ENCODE measurements at regions not wholly inside any gene's neighbourhood (a gene's known extent, or its start where the extent isn't known, plus 50 kb on each side); places are given as distances from the start of the nearest gene placed in this dataset.

DNA sequence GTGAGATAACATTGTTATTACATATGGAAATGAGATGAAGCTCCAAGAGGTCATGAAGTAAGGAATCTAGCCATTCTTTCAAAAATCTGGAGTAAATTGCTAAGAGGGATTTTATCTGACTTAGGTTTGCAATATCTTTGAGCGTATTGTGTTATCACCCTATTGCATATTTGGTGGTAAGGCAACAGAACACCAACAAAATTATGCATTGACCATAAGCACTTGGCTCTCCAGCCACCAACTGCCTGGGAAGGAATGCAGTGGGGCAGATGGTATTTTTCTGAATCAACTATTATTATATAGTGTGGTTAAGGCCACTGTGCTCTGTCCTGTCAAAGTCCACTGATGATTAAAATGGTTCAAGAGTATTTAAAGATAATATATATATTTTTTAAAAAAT, 287.9 kb upstream of the SEMA6D start:
- H3K4me1 ChIP-seq (ENCODE audit: low read depth), result no peaks in the 10 kb centered on the region
- no peaks in the 10 kb centered on the region for H3K36me3 ChIP-seq (ENCODE audit: low read depth)
- no peak for DNase-seq
- H3K9me3 ChIP-seq, result no peaks in the 10 kb centered on the region
- intact Hi-C loops (cut with DNase I, micrococcal nuclease), result no loop called here
- ATAC-seq, result no peak
- no peak overlapping the region for H3K4me3 ChIP-seq
- TF ChIP-seq, protein P1, sequence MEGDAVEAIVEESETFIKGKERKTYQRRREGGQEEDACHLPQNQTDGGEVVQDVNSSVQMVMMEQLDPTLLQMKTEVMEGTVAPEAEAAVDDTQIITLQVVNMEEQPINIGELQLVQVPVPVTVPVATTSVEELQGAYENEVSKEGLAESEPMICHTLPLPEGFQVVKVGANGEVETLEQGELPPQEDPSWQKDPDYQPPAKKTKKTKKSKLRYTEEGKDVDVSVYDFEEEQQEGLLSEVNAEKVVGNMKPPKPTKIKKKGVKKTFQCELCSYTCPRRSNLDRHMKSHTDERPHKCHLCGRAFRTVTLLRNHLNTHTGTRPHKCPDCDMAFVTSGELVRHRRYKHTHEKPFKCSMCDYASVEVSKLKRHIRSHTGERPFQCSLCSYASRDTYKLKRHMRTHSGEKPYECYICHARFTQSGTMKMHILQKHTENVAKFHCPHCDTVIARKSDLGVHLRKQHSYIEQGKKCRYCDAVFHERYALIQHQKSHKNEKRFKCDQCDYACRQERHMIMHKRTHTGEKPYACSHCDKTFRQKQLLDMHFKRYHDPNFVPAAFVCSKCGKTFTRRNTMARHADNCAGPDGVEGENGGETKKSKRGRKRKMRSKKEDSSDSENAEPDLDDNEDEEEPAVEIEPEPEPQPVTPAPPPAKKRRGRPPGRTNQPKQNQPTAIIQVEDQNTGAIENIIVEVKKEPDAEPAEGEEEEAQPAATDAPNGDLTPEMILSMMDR (IDR thresholded peaks at IDR 0.05), result no peak

DNA sequence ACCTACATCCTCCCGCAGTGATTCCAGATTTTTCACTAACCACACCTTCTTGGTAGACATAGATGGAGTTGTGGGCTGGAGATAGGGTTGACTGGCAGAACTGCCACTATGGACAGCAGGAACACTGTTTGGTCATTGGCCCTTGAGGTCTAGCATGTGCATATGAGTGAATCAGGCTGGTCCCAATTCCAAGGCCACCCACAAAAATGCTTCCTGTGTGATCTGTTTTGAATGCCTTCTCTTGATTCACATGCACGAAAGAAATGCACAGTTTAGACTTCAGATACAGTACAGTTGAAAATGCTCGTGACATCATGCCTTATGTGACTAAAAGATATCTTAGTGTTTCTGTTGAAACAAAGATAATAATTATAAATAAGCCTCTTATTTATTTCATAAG, 285.8 kb upstream of the SEMA6D start:
- TF ChIP-seq, protein P1 (IDR thresholded peaks at IDR 0.05), result no peak
- Histone ChIP-seq H3K9me3 (no peaks in the 10 kb centered on the region), H3K4me1 (ENCODE audit: low read depth) (no peaks in the 10 kb centered on the region), H3K4me3 (no peak overlapping the region), H3K36me3 (ENCODE audit: low read depth) (no peaks in the 10 kb centered on the region)
- no peak for ATAC-seq
- intact Hi-C loops (cut with DNase I, micrococcal nuclease), result no loop called here
- no peak for DNase-seq

DNA sequence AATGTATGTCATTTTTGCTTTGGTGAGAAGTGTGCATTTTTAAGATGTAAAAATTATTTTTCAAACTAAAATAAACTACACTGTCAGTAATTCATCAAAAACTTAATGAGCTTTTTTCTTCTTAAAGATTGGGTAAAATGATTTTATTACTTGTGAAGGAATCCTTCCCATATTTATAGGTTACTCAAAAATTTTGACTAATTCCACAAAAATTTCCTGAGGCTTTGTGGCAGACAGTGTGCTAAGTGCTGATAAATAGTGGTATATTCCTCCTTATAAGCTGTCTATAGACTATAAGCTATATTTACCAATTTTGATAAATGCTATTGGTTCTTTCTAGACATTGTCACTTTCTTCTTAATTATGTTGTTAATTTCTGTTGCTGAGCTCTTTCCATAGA, 284.5 kb upstream of the SEMA6D start:
- no peaks in the 10 kb centered on the region for H3K36me3 ChIP-seq (ENCODE audit: low read depth)
- no peak overlapping the region for H3K4me3 ChIP-seq
- H3K4me1 ChIP-seq (ENCODE audit: low read depth), result no peaks in the 10 kb centered on the region
- TF ChIP-seq, protein P1 (IDR thresholded peaks at IDR 0.05), result no peak
- intact Hi-C loops (cut with DNase I, micrococcal nuclease), result no loop called here
- no peak for ATAC-seq
- no peak for DNase-seq
- no peaks in the 10 kb centered on the region for H3K9me3 ChIP-seq

DNA sequence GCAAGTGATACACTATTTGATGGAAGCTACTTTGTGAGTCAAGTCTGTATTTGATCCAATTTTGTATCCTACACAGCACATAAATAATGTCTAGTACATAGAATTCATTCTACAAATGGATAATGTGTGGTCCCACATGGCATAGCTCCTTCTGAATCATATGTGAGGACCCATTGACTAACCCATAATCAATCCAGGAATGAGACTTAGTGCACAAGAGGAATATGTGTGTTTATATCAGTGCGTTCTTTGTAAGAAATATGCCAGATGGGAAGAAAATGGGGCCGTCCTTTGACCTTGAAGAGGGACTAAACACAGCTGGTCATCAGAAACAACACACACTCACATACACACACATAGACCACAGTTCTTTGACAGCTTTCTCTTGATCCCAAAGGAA, 282.7 kb upstream of the SEMA6D start:
- TF ChIP-seq, protein P1 (IDR thresholded peaks at IDR 0.05), result no peak
- ATAC-seq (no peak), DNase-seq (no peak)
- Histone ChIP-seq H3K4me3 (no peak overlapping the region), H3K4me1 (ENCODE audit: low read depth) (no peaks in the 10 kb centered on the region), H3K9me3 (no peaks in the 10 kb centered on the region), H3K36me3 (ENCODE audit: low read depth) (no peaks in the 10 kb centered on the region)
- intact Hi-C loops (cut with DNase I, micrococcal nuclease), result no loop called here

DNA sequence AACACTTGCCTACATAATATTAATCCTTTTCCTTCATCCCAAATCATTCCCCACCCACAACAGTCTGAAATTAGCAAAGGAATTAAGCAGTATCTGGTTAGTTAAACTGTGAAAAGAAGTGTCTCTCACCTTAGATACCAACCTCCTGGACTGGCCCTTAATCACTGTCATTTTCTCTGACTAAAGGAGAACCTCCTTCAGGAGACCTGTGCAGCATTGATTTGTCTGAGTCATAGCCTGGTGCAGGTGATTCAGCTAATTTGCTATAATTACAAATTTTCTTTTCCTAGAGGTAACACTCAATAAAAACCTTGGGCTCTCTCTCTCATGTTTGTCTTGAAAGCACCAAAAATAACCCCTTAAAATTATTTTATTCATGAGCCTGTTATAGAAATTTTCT, 279.8 kb upstream of the SEMA6D start:
- TF ChIP-seq, protein P1 (IDR thresholded peaks at IDR 0.05), result no peak
- H3K4me1 ChIP-seq (ENCODE audit: low read depth), result no peaks in the 10 kb centered on the region
- intact Hi-C loops (cut with DNase I, micrococcal nuclease), result no loop called here
- DNase-seq (no peak), ATAC-seq (no peak)
- no peaks in the 10 kb centered on the region for H3K9me3 ChIP-seq
- H3K4me3 ChIP-seq, result no peak overlapping the region
- no peaks in the 10 kb centered on the region for H3K36me3 ChIP-seq (ENCODE audit: low read depth)
